BE2C (cell line): ENCODE measurements at regions not wholly inside any gene's neighbourhood (a gene's known extent, or its start where the extent isn't known, plus 50 kb on each side); places are given as distances from the start of the nearest gene placed in this dataset.

ENCODE experiments used
- DNase-seq: peaks from one replicate; pipeline ENCODE4 v3.0.0-alpha.2; 2020
- H3K27me3 ChIP-seq: fragments of 250-450 bp; sonication (Bioruptor Pico); 2 replicates; pipeline ENCODE4 v1.5.1; 2020; ENCODE audit warnings: mild to moderate bottlenecking
- H3K36me3 ChIP-seq: fragments of 250-450 bp; sonication (Bioruptor Pico); 2 replicates; pipeline ENCODE4 v1.5.1; 2020; ENCODE audit warnings: mild to moderate bottlenecking
- H3K4me1 ChIP-seq: fragments of 250-450 bp; sonication (Bioruptor Pico); 2 replicates; pipeline ENCODE4 v1.5.1; 2020
- H3K4me3 ChIP-seq: 2 replicates; pipeline ENCODE4 v1.5.1; 2011; ENCODE audit warnings: low read depth, low read length
- H3K9me3 ChIP-seq: fragments of 250-450 bp; sonication (Bioruptor Pico); 2 replicates; pipeline ENCODE4 v1.5.1; 2020
- TF ChIP-seq, protein P1 (sequence below): IDR thresholded peaks from 2 replicates; pipeline ENCODE4 v1.5.1; 2012; ENCODE audit warnings: mild to moderate bottlenecking, low read depth, low read length

DNA sequence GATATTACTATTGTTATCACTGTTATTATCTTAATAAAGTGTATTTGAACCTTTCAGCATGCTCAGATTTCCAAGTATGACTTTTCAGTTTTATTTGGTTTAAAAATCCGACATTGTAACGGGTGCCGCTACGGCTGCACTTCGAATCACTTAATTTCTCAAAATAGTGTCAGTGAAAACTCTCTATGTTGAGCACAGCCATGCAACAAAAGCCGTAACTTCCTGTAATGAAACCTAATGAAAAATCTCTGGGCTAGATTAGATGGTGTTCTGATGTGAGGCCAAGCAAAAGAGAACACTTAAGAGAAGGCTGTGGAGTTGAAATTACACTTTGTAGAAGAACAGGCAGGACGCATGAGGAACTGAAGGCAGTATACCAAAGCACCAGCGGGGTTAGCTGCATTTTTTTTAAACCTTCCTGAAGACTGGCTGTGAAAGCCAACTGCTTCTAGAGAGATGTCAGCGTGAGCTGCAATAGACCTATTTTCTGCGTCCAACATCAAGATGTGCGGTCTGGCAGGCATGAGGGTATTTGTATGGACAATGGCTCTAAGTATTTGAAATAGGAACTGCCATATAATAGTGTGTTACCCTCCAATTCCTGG lies 1545.0 kb upstream of the GOT2 start:
- no peak for DNase-seq
- Histone ChIP-seq H3K4me1 (no peaks in the 10 kb centered on the region), H3K27me3 (no peaks in the 10 kb centered on the region), H3K36me3 (no peaks in the 10 kb centered on the region), H3K9me3 (no peaks in the 10 kb centered on the region), H3K4me3 (no peak overlapping the region)
- TF ChIP-seq, protein P1, sequence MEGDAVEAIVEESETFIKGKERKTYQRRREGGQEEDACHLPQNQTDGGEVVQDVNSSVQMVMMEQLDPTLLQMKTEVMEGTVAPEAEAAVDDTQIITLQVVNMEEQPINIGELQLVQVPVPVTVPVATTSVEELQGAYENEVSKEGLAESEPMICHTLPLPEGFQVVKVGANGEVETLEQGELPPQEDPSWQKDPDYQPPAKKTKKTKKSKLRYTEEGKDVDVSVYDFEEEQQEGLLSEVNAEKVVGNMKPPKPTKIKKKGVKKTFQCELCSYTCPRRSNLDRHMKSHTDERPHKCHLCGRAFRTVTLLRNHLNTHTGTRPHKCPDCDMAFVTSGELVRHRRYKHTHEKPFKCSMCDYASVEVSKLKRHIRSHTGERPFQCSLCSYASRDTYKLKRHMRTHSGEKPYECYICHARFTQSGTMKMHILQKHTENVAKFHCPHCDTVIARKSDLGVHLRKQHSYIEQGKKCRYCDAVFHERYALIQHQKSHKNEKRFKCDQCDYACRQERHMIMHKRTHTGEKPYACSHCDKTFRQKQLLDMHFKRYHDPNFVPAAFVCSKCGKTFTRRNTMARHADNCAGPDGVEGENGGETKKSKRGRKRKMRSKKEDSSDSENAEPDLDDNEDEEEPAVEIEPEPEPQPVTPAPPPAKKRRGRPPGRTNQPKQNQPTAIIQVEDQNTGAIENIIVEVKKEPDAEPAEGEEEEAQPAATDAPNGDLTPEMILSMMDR, result no peak

GRCh38 chr16:60274431-60275019 lies 1540.4 kb upstream of the GOT2 start:
- Histone ChIP-seq H3K36me3 (no peaks in the 10 kb centered on the region), H3K4me3 (no peak overlapping the region), H3K9me3 (no peaks in the 10 kb centered on the region), H3K4me1 (no peaks in the 10 kb centered on the region), H3K27me3 (no peaks in the 10 kb centered on the region)
- TF ChIP-seq, protein P1, result no peak
- DNase-seq, result no peak

- Histone ChIP-seq H3K4me1 (no peaks in the 10 kb centered on the region), H3K36me3 (no peaks in the 10 kb centered on the region), H3K27me3 (no peaks in the 10 kb centered on the region), H3K9me3 (no peaks in the 10 kb centered on the region), H3K4me3 (no peak overlapping the region)
- DNase-seq, result no peak
- TF ChIP-seq, protein P1, result no peak
Measured at GRCh38 chr16:60271781-60272180, 1537.7 kb upstream of the GOT2 start.

DNA sequence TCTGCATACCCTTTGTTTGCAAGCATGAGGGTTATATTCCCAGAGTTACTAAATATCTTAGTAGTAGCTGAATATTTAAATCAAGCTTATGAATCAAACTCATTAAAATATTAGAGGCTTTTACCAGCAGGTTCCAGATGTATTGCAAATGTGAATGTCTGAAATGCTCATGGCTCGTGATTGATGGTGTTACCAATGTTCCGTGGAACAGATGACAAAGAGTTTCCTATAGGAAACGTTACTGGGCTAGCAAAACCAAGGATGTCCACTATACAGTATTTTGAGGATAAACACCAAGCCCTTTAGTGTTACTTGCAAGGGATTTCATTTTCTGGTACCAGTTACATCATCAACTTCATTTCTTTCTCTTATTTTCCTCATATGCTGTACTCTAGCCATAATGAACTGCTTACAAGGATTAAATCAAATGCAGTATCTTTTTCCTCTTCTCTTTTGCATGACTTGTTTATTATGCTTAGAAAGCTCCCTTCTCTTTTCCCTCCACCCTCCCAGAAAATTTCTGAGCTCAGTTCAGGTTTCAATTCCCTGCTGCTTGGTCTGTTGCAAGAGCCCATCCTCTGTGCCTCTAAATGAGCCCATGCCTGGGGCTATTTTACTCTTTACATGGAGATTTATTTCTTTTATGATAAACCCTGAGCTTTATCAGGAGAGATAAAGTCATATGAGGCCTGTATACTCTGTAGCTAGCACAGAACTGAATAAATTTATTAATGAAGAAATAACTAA lies 1537.1 kb upstream of the GOT2 start:
- H3K36me3 ChIP-seq, result no peaks in the 10 kb centered on the region
- TF ChIP-seq, protein P1, result no peak
- DNase-seq, result no peak
- no peaks in the 10 kb centered on the region for H3K27me3 ChIP-seq
- H3K4me3 ChIP-seq, result no peak overlapping the region
- H3K9me3 ChIP-seq, result no peaks in the 10 kb centered on the region
- H3K4me1 ChIP-seq, result no peaks in the 10 kb centered on the region

DNA sequence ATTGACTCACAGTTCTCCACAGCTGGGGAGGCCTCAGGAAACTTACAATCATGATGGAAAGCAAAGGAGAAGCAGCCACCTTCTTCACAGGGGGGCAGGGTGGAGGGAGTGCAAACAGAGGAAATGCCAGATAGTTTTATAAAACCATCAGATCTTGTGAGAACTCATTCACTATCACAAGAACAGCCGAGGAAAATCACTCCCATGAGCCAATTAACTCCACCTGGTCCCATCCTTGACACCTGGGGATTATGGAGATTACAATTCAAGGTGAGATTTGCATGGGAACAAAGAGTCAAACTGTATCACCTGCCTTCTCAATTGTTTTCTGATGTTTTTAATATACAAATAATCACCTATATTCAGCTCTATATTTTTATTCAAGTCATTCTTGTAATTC lies 1527.3 kb upstream of the GOT2 start:
- no peaks in the 10 kb centered on the region for H3K9me3 ChIP-seq
- H3K27me3 ChIP-seq, result no peaks in the 10 kb centered on the region
- no peak for DNase-seq
- H3K36me3 ChIP-seq, result no peaks in the 10 kb centered on the region
- TF ChIP-seq, protein P1, result no peak
- no peak overlapping the region for H3K4me3 ChIP-seq
- no peaks in the 10 kb centered on the region for H3K4me1 ChIP-seq

- DNase-seq, result no peak
- Histone ChIP-seq H3K4me3 (no peak overlapping the region), H3K36me3 (no peaks in the 10 kb centered on the region), H3K4me1 (no peaks in the 10 kb centered on the region), H3K9me3 (no peaks in the 10 kb centered on the region), H3K27me3 (no peaks in the 10 kb centered on the region)
- TF ChIP-seq, protein P1, result no peak
Measured at GRCh38 chr16:60259956-60260355, 1525.8 kb upstream of the GOT2 start.
